HG02943 (cell line): ENCODE measurements at regions not wholly inside any gene's neighbourhood (a gene's known extent, or its start where the extent isn't known, plus 50 kb on each side); places are given as distances from the start of the nearest gene placed in this dataset.
"Not testable (repeated sequence)": the region's sequence is repeated elsewhere in the genome, so short reads cannot be mapped to it uniquely, and the experiment has no call there.

Experiments
- ATAC-seq: cut with Tn5 transposase; IDR thresholded peaks from one replicate; pipeline ENCODE4 v1.9.1; 2021; ENCODE audit warnings: mild to moderate bottlenecking, low read depth, moderate library complexity; ENCODE audit not compliant: unreplicated experiment

DNA sequence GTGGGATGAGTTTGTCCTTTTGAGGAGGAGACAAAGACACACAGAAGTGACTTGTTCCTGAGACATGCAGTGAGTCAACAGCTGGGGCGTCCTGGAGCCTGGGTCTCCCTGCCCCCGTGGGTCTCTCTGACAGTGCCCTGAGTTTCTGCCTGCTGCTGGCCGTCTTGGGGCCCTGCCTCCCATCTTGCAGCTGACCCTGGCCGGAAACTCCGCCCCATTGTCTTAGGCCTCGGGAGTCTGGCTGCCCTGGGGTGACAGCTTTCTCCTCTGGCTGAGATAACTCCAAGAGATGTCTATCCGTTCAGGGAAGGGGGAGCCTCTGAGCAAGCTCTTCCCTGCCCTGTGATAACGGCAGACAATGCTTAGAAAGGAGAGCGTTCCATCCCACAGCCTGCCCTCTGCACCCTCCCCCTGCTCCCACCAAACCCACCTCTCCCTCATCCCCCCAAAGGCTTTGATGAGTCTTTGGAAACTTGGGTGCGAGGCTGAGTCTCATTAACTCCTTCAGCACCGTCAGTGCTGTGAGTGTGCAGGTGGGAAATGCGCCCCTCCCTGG lies 69.5 kb upstream of the PODXL start:
- no peak for ATAC-seq

DNA sequence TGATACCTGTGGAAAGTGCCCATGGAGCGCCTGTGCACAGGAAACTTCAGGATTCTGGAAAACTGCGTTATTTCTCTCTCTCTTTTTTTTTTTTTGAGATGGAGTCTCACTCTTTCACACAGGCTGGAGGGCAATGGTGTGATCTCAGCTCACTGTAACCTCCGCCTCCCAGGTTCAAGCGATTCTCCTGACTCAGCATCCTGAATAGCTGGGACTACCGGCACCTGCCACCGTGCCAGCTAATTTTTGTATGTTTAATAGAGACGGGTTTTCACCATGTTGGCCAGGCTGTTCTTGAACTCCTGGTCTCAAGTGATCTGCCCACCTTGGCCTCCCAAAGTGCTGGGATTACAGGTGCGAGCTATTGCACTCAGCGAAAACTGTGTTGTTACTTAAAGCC lies 68.9 kb upstream of the PODXL start:
- not testable (repeated sequence) for ATAC-seq

DNA sequence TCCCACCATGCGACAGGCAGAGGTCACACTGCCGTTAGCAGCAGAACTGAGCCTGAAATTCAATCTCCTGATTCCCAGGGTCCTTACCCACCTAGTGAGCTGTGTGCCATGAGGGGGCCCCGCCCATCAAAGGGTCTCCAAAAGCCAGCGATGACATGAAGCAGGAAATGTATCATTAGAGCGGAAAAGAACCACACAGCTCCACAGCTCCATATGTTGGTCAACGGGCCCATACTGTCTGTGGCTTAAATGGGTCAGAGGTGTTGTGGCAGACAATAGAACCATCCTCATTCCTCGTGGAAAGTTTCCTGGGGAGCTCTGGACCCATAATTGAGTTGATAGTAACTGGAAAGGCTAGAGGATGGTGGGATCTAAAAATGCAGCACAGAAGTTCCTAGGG lies 68.1 kb upstream of the PODXL start:
- no peak for ATAC-seq

DNA sequence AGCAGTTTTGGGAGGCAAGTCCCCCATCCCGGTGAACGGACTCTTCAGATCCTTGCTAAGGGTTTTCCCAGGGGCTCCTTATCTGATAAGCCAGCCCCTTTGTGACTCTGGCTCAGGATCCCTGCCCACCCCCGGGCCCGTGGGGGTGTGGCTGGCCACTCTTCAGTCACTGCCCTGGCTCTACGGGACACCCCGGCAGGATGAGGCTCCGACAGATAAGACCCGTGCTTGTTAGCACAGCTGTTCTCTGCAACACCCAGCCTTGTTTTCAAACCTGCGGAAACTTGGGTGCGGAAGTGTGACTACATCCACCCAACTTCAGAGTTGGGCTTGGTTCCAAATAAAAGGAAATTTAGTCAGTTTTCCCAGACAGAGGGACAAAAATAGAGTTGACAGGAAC lies 66.7 kb upstream of the PODXL start:
- ATAC-seq, result no peak

DNA sequence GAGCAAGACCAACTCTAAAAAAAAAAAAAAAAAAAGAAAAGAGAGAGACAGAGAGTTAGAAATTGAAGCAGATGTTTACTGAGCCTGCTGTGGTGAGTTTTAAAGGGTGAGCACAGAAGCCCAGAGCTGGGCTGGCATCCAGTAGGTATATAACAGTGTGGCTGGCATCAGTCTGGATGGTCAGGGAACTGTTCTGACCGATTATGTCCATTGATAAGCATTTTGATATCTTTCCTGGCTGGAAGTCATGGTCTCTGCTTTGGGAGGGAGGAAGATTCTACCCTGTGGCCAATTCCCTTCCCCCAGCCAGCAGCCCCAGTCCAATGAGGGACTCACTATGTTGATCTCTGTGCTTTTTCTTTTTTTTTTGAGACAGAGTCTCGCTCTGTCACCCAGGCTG lies 65.2 kb upstream of the PODXL start:
- ATAC-seq, result no peak

DNA sequence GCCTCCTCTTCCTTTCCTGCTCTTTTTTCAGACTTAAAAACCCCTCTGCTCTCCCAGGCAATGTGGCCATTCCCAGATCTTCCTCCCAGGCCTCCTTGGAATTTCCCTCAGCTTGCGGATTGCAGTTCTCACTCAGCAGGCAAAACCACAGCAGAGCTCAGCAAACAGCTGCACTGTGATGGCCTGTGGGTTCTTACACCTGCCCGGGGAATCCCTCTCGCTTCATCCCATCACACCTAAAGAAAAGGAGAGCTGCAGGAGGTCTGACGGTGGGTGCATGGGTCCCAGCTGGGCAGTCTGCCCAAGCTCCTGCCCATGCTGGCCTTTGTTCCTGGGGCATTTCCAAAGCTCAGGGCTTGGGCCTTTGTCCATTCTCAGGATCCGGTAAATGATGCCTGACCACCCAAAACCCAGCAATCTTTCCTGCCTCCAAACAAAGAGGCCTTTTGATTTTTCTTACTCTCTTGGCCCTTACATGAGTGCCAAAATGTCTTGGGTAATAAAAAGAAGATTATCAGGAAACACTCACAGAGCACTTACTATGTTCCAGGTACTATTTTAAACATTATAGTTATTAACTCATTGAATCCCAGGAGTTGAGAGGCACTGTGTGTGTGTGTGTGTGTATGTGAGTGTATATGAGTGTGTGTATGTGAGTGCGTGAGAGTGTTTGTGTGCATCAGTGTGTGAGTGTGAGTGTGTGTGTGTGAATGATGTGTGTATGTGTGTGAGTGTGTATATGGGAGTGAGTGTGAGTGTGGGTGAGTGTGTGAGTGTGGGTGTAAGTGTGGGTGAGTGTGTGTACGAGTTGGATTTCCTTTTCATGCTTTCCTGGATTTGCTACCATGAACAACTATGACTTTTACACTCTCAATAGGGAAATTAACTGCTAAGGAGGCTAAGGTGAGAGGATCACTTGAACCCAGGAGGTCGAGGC lies 64.5 kb upstream of the PODXL start:
- ATAC-seq, result no peak

DNA sequence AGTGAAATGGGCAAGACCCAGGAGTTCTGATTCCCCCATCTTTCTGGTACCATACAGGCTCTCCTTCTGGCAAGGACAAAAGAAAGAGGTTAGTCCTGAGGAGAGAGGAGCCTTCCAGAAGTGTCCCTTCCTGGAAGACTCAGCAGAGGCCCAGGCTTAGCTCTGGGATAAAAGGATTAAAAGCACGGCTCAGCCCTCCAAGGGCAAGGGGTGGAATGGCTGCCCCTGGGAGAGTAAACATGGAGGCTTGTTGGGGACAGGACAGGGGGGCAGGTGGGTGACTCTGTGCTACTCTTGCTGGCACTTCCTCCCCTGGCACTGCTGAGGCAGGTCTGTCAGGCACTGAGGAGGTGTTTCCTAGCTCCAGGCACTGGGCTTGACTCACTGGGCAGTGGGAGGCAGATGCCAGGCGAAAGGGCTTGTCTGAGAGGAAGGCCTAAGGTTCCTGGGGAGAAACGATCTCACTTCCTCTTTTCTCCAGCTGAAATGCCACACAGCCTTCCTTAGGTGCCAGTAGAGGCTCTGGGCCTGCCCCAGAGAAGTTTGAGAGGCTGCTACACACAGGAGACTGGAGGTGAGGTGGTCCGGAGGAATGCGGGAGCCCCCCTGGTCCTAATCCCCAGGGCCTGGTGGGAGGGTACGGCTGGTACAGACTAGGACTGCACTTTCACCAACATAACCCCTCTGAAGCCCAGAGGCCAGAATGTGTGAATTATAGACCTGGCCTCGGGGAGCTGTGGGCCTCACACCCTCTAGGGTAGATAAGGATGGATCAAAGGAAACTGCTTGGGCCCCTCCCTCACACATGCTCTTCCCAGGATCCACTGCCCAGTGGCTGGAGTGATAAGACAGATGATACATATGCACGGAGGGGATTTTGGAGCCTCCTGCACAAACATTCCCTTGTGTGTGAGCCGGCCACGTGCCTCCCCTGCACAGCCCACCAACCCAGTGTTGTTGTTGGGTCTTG lies 63.2 kb upstream of the PODXL start:
- no peak for ATAC-seq

DNA sequence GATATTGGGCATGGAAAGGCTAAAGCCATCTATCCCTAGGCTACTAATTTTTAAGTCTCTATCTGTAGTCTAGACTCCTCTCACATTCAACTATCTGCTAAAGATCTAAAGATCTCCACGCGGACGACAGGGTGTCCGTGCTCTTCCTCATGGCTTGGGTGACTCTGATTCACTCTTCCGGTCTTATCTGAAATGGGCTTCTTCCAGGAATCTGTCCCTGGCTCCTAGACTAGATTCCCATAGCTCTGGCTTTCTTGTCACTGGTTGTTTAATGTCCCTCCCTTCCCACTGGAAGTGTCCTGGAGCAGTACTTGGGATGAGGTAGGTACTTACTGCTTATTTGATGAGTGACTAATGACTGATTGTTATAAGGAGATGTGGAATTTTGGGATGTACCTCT lies 62.0 kb upstream of the PODXL start:
- no peak for ATAC-seq

DNA sequence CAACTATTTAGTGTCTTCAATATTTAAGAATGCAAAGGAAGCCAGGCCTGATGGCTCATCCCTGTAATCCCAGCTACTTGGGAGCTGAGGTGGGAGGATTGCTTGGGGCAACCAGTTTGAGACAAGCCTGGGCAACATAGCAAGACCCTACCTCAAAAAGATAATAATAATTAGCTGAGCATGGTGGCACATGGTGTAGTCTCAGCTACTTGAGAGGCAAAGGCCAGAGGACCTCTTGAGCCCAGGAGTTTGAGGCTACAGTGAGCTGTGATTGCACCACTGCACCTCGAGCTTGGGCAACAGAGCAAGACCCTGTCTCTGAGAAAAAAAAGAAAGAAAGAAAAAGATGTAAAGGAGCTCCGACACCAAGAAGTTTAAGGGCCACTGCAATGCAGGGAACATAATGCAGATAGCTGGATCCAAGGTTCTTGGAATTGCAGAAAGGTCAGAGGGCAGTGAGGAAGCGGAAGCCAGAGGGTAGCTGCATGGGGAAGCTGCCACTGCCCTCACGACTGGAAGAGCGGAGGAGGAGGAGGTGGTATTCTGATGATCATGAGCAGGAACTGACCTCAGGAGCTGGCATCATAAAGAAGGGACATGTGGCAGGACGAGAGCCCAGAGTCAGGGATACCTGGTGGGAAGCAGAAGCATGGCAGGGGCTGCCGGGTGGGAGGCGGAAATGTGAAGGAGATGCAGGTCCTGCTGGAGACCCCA lies 60.2 kb upstream of the PODXL start:
- no peak for ATAC-seq

DNA sequence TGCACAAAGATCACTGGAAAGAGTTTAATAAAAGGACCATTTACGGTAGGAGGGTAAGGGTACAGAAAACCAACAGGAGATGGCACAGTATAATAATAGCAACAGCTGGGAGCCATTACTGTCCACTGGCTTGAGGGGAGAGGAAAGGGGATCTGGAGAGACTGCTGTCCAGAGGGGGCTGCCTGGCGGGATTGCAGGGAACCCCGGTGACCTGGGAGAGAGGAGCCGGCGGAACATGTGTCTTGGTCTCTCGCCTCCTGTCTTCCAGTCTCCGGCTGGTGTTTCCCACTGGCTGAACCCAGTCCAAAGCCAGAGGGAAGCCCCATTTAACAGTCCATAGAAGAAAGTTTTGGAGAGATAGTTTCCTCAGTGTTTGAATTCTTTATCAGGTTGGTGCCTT lies 57.5 kb upstream of the PODXL start:
- no peak for ATAC-seq

DNA sequence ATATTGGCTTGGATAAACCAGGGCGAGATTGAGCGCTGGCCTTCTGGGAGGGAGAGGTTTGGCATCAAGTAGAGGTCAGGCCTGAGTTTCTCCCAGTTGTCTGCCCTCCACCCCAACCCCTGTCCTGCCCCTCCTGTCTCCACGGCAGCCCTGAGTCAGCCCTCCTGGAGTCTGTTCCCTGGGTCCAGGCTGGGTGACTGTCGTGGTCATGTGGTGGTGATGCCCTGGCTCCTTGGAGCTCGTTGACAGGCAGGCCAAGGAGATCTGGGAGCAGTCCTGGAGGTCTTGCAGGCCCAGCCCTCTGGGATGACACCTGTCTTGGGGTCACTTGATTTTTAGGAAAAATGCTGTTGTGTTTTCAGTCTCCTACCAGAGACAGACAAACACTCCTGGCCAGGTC lies 53.6 kb upstream of the PODXL start:
- no peak for ATAC-seq

DNA sequence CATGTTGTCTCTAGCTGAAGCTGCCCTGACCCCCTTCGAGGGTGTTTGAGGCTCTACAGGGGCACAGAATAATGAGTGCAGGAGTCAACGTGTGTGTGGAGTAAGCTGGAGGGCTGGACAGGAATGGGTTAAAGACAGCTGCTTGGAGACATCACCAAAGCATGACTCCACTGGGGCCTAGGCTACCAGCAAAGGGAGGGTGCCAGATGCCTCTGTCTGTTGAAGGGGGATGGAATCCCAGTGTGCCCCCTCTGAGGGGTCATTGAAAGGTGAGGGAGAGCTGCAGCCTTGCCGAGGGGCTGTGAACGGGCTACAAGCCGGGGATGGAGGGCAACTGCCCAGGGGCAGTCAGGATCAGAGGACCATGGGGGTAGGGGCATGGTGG lies 51.7 kb upstream of the PODXL start:
- no peak for ATAC-seq

DNA sequence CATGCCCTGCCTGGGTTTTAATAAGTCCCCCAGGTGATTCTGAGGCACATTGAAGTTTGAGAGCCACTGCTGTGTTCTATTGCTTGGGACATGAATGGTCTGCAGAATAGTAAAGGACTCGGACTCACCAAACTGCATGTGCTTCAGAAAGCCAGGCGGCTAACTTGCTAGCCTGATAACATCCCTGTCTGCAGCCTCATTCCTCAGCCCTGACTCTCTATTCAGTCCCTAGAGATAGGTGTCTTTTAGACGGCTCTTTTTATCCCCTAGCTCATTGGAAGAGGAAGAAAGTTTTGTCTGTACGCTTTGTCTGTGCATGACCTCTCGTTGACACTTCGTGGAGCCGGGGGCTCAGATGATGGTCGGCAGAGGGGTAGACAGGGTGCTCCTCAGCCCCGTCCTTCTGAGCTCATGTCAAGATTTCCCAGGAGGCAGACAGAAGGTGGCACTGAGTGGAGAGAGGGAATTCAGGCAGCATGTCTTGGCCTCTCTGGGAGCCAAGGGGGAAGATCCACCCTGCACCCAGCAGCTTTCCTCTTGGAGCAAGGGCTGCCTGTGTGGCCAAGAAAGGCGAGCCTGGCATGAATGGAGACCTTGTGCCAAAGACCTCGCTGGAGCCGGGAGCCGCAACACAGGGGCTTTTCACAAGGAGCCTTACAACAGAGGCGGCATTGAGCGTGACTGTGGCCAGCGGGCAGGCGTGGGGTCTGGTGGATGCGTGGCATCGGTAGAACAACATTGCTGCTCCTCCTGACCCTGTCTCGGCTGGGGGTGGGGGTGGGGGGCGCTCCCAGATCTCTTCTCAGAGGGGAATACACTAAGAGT lies 51.1 kb upstream of the PODXL start:
- no peak for ATAC-seq

DNA sequence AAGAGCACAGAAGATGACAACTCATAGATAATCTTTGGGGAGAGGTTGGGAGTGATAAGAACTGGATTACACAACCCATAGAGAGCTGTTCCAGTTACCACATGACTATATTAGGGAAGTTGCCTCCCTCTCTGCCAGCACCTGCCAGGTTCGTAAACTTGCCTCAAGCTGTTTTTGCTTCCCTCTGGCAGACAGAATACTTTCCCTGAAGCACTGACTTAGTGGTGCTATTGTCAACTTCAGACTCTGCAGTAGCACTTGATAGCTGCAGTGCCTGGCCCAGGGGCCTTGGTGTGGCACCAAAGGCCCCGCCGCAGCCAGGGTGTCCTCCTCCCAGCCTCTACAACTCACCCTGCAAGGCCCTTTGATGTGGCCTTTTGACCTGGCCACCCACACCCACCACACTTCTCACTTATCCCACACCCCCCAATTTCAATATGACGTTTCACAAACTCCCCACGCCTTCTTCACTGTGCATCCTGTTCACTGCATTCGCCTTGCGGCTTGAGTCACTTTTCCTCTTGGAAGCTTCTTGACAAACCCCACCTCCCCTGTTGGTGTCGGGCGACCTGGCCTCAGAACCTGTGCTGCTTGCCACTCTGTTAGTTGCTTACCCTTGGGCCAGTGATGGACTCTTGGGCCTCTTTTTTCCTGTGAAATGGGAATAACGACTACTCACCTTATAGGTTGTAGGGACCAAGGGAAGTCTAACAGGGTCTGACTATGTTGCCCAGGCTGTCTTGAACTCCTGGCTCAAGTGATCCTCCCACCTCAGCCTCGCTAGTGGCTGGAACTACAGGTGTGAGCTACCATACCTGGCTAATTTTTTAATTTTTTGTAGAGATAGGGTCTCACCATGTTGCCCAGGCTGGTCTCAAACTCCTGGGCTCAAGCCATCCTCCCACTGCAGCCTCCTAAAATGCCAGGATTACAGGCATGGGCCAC lies 50.2 kb upstream of the PODXL start:
- no peak for ATAC-seq
